Skeletal muscle tissue (tissue), 3 donors: ENCODE measurements at regions not wholly inside any gene's neighbourhood (a gene's known extent, or its start where the extent isn't known, plus 50 kb on each side); places are given as distances from the start of the nearest gene placed in this dataset.

Source experiments
- H3K27ac ChIP-seq: one replicate; pipeline ENCODE4 v1.7.0; 2013; ENCODE audit warnings: mild to moderate bottlenecking, low read depth, low read length, inconsistent platforms
- H3K27me3 ChIP-seq, 3 donors: one replicate each; pipeline ENCODE4 v1.7.0; 2013; ENCODE audit warnings: low read length in 3 of 3; ENCODE audit not compliant: control insufficient read depth in 3 of 3, insufficient read depth in 3 of 3
- H3K36me3 ChIP-seq, 3 donors: one replicate each; pipeline ENCODE4 v1.7.0; 2013; ENCODE audit warnings: low read length in 3 of 3; ENCODE audit not compliant: control insufficient read depth in 3 of 3, insufficient read depth in 3 of 3
- H3K4me1 ChIP-seq, 3 donors: one replicate each; pipeline ENCODE4 v1.7.0; 2013; ENCODE audit warnings: low read length in 3 of 3, mild to moderate bottlenecking in 3 of 3; ENCODE audit not compliant: control insufficient read depth in 3 of 3, insufficient read depth in 3 of 3
- H3K4me3 ChIP-seq, 3 donors: one replicate each; pipeline ENCODE4 v1.7.0; 2013; ENCODE audit warnings: low read length in 3 of 3
- H3K9ac ChIP-seq, 3 donors: one replicate each; pipeline ENCODE4 v1.7.0; 2013; ENCODE audit warnings: low read length in 3 of 3, mild to moderate bottlenecking in 3 of 3, moderate library complexity in 2 of 3, low read depth in 1 of 3
- H3K9me3 ChIP-seq, 3 donors: one replicate each; pipeline ENCODE4 v1.7.0; 2013; ENCODE audit warnings: low read length in 3 of 3; ENCODE audit not compliant: control insufficient read depth in 3 of 3
- donor health status: Osteomylitis.

DNA sequence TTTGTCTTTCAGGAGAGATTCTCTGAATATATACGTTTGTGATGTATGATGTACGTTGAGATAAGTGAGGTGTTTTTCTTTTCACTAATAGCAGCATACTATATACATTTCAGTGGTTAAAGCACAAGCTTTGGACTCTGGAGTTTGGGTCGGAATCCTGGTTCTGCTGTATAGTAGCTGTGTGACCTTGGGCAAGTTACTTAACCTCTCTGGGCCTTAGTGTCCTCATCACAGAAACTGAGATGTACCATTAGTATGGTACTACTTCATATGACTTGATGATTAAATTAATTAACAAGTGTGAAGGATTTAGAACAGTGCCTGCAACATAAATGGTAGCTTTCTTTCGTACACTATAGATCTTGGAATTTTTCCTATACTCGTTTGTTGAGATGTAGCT lies 258.7 kb downstream of the CDCA7 start:
- Histone ChIP-seq H3K4me1 (no peaks in the 10 kb centered on the region), H3K36me3 (no peaks in the 10 kb centered on the region), H3K27me3 (no peaks in the 10 kb centered on the region), H3K27ac (no peak overlapping the region), H3K9me3 (no peaks in the 10 kb centered on the region), H3K4me3 (no peak overlapping the region), H3K9ac (no peak overlapping the region)

- H3K9me3 ChIP-seq, result no peaks in the 10 kb centered on the region
- H3K27me3 ChIP-seq, result no peaks in the 10 kb centered on the region
- no peak overlapping the region for H3K9ac ChIP-seq
- H3K4me1 ChIP-seq, result no peaks in the 10 kb centered on the region
- no peak overlapping the region for H3K4me3 ChIP-seq
- H3K36me3 ChIP-seq, result no peaks in the 10 kb centered on the region
- no peak overlapping the region for H3K27ac ChIP-seq
These were observed 259.7 kb downstream of the CDCA7 start for GRCh38 chr2:173614265-173614930.

- H3K36me3 ChIP-seq, result no peaks in the 10 kb centered on the region
- H3K4me3 ChIP-seq, result no peak overlapping the region
- H3K9me3 ChIP-seq, result no peaks in the 10 kb centered on the region
- no peak overlapping the region for H3K9ac ChIP-seq
- no peaks in the 10 kb centered on the region for H3K4me1 ChIP-seq
- H3K27me3 ChIP-seq, result no peaks in the 10 kb centered on the region
- no peak overlapping the region for H3K27ac ChIP-seq
These were observed 269.0 kb downstream of the CDCA7 start for GRCh38 chr2:173623438-173624319.

GRCh38 chr2:173625315-173625714 lies 270.6 kb downstream of the CDCA7 start:
- H3K27ac ChIP-seq, result no peak overlapping the region
- no peaks in the 10 kb centered on the region for H3K9me3 ChIP-seq
- no peak overlapping the region for H3K4me3 ChIP-seq
- no peaks in the 10 kb centered on the region for H3K36me3 ChIP-seq
- H3K4me1 ChIP-seq, result no peaks in the 10 kb centered on the region
- no peak overlapping the region for H3K9ac ChIP-seq
- H3K27me3 ChIP-seq, result no peaks in the 10 kb centered on the region

- no peak overlapping the region for H3K4me3 ChIP-seq
- H3K27me3 ChIP-seq, result no peaks in the 10 kb centered on the region
- no peaks in the 10 kb centered on the region for H3K4me1 ChIP-seq
- H3K27ac ChIP-seq, result no peak overlapping the region
- H3K9me3 ChIP-seq, result no peaks in the 10 kb centered on the region
- no peaks in the 10 kb centered on the region for H3K36me3 ChIP-seq
- H3K9ac ChIP-seq, result no peak overlapping the region
These were observed 274.4 kb downstream of the CDCA7 start for GRCh38 chr2:173629076-173629475.

GRCh38 chr2:173630425-173631126 lies 275.9 kb downstream of the CDCA7 start:
- Histone ChIP-seq H3K4me1 (no peaks in the 10 kb centered on the region), H3K36me3 (no peaks in the 10 kb centered on the region), H3K9me3 (no peaks in the 10 kb centered on the region), H3K9ac (no peak overlapping the region), H3K27ac (peak overlapping the region; percentile 42), H3K4me3 (no peak overlapping the region), H3K27me3 (no peaks in the 10 kb centered on the region)

DNA sequence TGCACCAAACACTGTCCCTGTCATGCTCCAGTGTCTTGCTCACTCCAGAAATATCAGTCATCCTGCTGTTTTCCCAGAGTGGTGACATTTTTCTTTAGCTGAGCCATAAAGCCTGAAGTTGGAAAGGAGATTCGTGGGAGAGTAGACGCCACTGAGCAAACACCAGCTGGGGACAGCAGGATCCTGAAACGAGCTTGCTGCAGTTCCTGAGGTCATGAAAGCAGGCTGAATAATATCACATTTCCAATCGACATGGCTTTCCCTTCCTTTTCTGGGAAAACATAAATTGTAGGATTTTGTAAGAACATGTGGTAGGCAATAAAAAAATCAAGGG lies 276.4 kb downstream of the CDCA7 start:
- no peak overlapping the region for H3K9ac ChIP-seq
- no peaks in the 10 kb centered on the region for H3K9me3 ChIP-seq
- H3K27ac ChIP-seq, result peak overlapping the region; percentile 42
- no peaks in the 10 kb centered on the region for H3K36me3 ChIP-seq
- H3K4me1 ChIP-seq, result no peaks in the 10 kb centered on the region
- no peak overlapping the region for H3K4me3 ChIP-seq
- H3K27me3 ChIP-seq, result no peaks in the 10 kb centered on the region

- Histone ChIP-seq H3K27ac (no peak overlapping the region), H3K9ac (no peak overlapping the region), H3K9me3 (no peaks in the 10 kb centered on the region), H3K4me1 (no peaks in the 10 kb centered on the region), H3K27me3 (no peaks in the 10 kb centered on the region), H3K36me3 (no peaks in the 10 kb centered on the region), H3K4me3 (no peak overlapping the region)
These were observed 289.5 kb downstream of the CDCA7 start for GRCh38 chr2:173644146-173644545.

- H3K9me3 ChIP-seq, result no peaks in the 10 kb centered on the region
- H3K9ac ChIP-seq, result no peak overlapping the region
- no peaks in the 10 kb centered on the region for H3K36me3 ChIP-seq
- no peaks in the 10 kb centered on the region for H3K27me3 ChIP-seq
- no peaks in the 10 kb centered on the region for H3K4me1 ChIP-seq
- no peak overlapping the region for H3K27ac ChIP-seq
- no peak overlapping the region for H3K4me3 ChIP-seq
These were observed 293.1 kb downstream of the CDCA7 start for GRCh38 chr2:173647681-173648311.

- Histone ChIP-seq H3K9me3 (no peaks in the 10 kb centered on the region), H3K4me1 (no peaks in the 10 kb centered on the region), H3K4me3 (no peak overlapping the region), H3K27me3 (no peaks in the 10 kb centered on the region), H3K27ac (no peak overlapping the region), H3K9ac (no peak overlapping the region), H3K36me3 (no peaks in the 10 kb centered on the region)
These were observed 294.1 kb downstream of the CDCA7 start for GRCh38 chr2:173648816-173649215.
